ENCODE measurements at regions not wholly inside any gene's neighbourhood (a gene's known extent, or its start where the extent isn't known, plus 50 kb on each side); places are given as distances from the start of the nearest gene placed in this dataset.

GRCh38 chr12:90833228-90833627 is 121.7 kb downstream of the CCER1 start:
- no peak overlapping the region for H3K4me3 ChIP-seq (ENCODE audit: control insufficient read depth, low read depth, low read length)
- no peak for TF ChIP-seq CTCF (conservative IDR thresholded peaks at IDR 0.05; ENCODE audit: control insufficient read depth, insufficient read depth, low read depth, low read length)
- DNase-seq (ENCODE audit: low read depth): no peak

GRCh38 chr12:90832427-90832826 is 122.5 kb downstream of the CCER1 start:
- no peak overlapping the region for H3K4me3 ChIP-seq (ENCODE audit: control insufficient read depth, low read depth, low read length)
- no peak for TF ChIP-seq CTCF (conservative IDR thresholded peaks at IDR 0.05; ENCODE audit: control insufficient read depth, insufficient read depth, low read depth, low read length)
- no peak for DNase-seq (ENCODE audit: low read depth)

GRCh38 chr12:90831712-90832111 is 123.3 kb downstream of the CCER1 start:
- H3K4me3 ChIP-seq (ENCODE audit: control insufficient read depth, low read depth, low read length): no peak overlapping the region
- TF ChIP-seq CTCF (conservative IDR thresholded peaks at IDR 0.05; ENCODE audit: control insufficient read depth, insufficient read depth, low read depth, low read length): no peak
- no peak for DNase-seq (ENCODE audit: low read depth)

GRCh38 chr12:90829044-90829443 is 125.9 kb downstream of the CCER1 start:
- no peak overlapping the region for H3K4me3 ChIP-seq (ENCODE audit: control insufficient read depth, low read depth, low read length)
- TF ChIP-seq CTCF (conservative IDR thresholded peaks at IDR 0.05; ENCODE audit: control insufficient read depth, insufficient read depth, low read depth, low read length): no peak
- no peak for DNase-seq (ENCODE audit: low read depth)

GRCh38 chr12:90828621-90829020 is 126.4 kb downstream of the CCER1 start:
- no peak for TF ChIP-seq CTCF (conservative IDR thresholded peaks at IDR 0.05; ENCODE audit: control insufficient read depth, insufficient read depth, low read depth, low read length)
- DNase-seq (ENCODE audit: low read depth): no peak
- no peak overlapping the region for H3K4me3 ChIP-seq (ENCODE audit: control insufficient read depth, low read depth, low read length)

GRCh38 chr12:90827567-90827966 is 127.4 kb downstream of the CCER1 start:
- no peak for DNase-seq (ENCODE audit: low read depth)
- no peak overlapping the region for H3K4me3 ChIP-seq (ENCODE audit: control insufficient read depth, low read depth, low read length)
- no peak for TF ChIP-seq CTCF (conservative IDR thresholded peaks at IDR 0.05; ENCODE audit: control insufficient read depth, insufficient read depth, low read depth, low read length)

- no peak overlapping the region for H3K4me3 ChIP-seq (ENCODE audit: control insufficient read depth, low read depth, low read length)
- TF ChIP-seq CTCF (conservative IDR thresholded peaks at IDR 0.05; ENCODE audit: control insufficient read depth, insufficient read depth, low read depth, low read length): no peak
- DNase-seq (ENCODE audit: low read depth): no peak
Observed at GRCh38 chr12:90826036-90826435, 128.9 kb downstream of the CCER1 start.

Measured in fibroblast of mammary gland (primary cell).